HCT116 (cell line): ENCODE measurements at regions not wholly inside any gene's neighbourhood (a gene's known extent, or its start where the extent isn't known, plus 50 kb on each side); places are given as distances from the start of the nearest gene placed in this dataset.

ENCODE experiments used
- CEBPB ChIP-seq: IDR thresholded peaks from 2 replicates; pipeline ENCODE4 v1.6.1; 2012; ENCODE audit warnings: low read depth
- ELF1 ChIP-seq: IDR thresholded peaks from 2 replicates; pipeline ENCODE4 v1.6.1; 2012; ENCODE audit warnings: low read depth, borderline replicate concordance
- JUND ChIP-seq: IDR thresholded peaks from 2 replicates; pipeline ENCODE4 v1.6.1; 2012
- POLR2A ChIP-seq: IDR thresholded peaks from 2 replicates; pipeline ENCODE4 v1.7.0; 2011; ENCODE audit warnings: borderline replicate concordance; ENCODE audit not compliant: insufficient read depth, insufficient read length; ENCODE audit errors: extremely low read depth
- RAD21 ChIP-seq: IDR thresholded peaks from 2 replicates; pipeline ENCODE4 v1.6.1; 2012; ENCODE audit warnings: low read depth, mild to moderate bottlenecking
- SP1 ChIP-seq: IDR thresholded peaks from 2 replicates; pipeline ENCODE4 v1.6.1; 2012; ENCODE audit warnings: low read depth
- TCF7L2 ChIP-seq: IDR thresholded peaks from 2 replicates; pipeline ENCODE4 v1.7.0; 2011; ENCODE audit warnings: borderline replicate concordance, inconsistent platforms; ENCODE audit not compliant: insufficient read depth, insufficient read length; ENCODE audit errors: extremely low read depth
- TF ChIP-seq, protein P1 (sequence below): IDR thresholded peaks from 2 replicates; pipeline ENCODE4 v1.6.1; 2012
- TF ChIP-seq, protein P2 (sequence below), 3 experiments: fragments of 200-600 bp in 1 of 3; sonication (generic) in 1 of 3; IDR thresholded peaks in 2 of 3; conservative IDR thresholded peaks in 1 of 3; 2 replicates each; pipeline ENCODE4 v1.5.1; 2012 to 2017; ENCODE audit warnings: low read depth in 2 of 3, low read length in 2 of 3, antibody characterized with exemption in 1 of 3, borderline replicate concordance in 1 of 3, control low read depth in 1 of 3, mild to moderate bottlenecking in 1 of 3, mixed read lengths in 1 of 3, mixed run types in 1 of 3, moderate library complexity in 1 of 3; ENCODE audit not compliant: insufficient read depth in 1 of 3
- TF ChIP-seq, protein P3 (sequence below): IDR thresholded peaks from 2 replicates; pipeline ENCODE4 v1.6.1; 2012; ENCODE audit warnings: low read depth

DNA sequence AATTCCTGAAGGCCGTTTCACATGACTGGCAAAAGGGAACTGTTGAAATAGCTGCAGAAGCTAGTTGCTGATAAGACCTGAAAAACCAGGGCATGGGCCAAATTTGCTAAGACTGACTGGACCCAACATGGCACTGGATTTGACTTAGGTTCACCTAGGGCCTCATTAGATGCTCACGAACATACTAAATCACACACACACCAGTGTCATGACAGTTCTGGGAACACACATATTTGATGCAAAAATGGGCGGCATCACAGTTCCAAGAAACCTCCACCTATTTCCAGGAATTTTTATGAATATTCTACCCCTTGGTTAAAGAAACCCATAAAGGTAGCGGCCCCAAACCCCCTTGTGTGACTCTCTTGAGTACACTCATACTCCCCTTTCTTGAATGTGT, 99.6 kb upstream of the OBI1 start:
- TF ChIP-seq, protein P1, sequence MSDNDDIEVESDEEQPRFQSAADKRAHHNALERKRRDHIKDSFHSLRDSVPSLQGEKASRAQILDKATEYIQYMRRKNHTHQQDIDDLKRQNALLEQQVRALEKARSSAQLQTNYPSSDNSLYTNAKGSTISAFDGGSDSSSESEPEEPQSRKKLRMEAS = no peak
- TF ChIP-seq, protein P2, sequence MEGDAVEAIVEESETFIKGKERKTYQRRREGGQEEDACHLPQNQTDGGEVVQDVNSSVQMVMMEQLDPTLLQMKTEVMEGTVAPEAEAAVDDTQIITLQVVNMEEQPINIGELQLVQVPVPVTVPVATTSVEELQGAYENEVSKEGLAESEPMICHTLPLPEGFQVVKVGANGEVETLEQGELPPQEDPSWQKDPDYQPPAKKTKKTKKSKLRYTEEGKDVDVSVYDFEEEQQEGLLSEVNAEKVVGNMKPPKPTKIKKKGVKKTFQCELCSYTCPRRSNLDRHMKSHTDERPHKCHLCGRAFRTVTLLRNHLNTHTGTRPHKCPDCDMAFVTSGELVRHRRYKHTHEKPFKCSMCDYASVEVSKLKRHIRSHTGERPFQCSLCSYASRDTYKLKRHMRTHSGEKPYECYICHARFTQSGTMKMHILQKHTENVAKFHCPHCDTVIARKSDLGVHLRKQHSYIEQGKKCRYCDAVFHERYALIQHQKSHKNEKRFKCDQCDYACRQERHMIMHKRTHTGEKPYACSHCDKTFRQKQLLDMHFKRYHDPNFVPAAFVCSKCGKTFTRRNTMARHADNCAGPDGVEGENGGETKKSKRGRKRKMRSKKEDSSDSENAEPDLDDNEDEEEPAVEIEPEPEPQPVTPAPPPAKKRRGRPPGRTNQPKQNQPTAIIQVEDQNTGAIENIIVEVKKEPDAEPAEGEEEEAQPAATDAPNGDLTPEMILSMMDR (IDR thresholded peaks at IDR 0.05 in 2 of 3, conservative IDR thresholded peaks at IDR 0.05 in 1 of 3; ENCODE audit: borderline replicate concordance in 1 of 3, insufficient read depth in 1 of 3, low read depth in 2 of 3, low read length in 2 of 3) = no peak
- TF ChIP-seq ELF1 (no peak), POLR2A (no peak), CEBPB (no peak), JUND (no peak), TCF7L2 (no peak), RAD21 (no peak), SP1 (no peak)
- TF ChIP-seq, protein P3, sequence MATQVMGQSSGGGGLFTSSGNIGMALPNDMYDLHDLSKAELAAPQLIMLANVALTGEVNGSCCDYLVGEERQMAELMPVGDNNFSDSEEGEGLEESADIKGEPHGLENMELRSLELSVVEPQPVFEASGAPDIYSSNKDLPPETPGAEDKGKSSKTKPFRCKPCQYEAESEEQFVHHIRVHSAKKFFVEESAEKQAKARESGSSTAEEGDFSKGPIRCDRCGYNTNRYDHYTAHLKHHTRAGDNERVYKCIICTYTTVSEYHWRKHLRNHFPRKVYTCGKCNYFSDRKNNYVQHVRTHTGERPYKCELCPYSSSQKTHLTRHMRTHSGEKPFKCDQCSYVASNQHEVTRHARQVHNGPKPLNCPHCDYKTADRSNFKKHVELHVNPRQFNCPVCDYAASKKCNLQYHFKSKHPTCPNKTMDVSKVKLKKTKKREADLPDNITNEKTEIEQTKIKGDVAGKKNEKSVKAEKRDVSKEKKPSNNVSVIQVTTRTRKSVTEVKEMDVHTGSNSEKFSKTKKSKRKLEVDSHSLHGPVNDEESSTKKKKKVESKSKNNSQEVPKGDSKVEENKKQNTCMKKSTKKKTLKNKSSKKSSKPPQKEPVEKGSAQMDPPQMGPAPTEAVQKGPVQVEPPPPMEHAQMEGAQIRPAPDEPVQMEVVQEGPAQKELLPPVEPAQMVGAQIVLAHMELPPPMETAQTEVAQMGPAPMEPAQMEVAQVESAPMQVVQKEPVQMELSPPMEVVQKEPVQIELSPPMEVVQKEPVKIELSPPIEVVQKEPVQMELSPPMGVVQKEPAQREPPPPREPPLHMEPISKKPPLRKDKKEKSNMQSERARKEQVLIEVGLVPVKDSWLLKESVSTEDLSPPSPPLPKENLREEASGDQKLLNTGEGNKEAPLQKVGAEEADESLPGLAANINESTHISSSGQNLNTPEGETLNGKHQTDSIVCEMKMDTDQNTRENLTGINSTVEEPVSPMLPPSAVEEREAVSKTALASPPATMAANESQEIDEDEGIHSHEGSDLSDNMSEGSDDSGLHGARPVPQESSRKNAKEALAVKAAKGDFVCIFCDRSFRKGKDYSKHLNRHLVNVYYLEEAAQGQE = no peak
